ENCODE measurements at regions not wholly inside any gene's neighbourhood (a gene's known extent, or its start where the extent isn't known, plus 50 kb on each side); places are given as distances from the start of the nearest gene placed in this dataset.

- Histone ChIP-seq H3K27ac (no peak overlapping the region), H3K27me3 (ENCODE audit: low read depth) (no peaks in the 10 kb centered on the region), H3K36me3 (no peaks in the 10 kb centered on the region), H3K9me3 (no peaks in the 10 kb centered on the region), H3K4me3 (no peak overlapping the region), H3K4me1 (no peaks in the 10 kb centered on the region)
- TF ChIP-seq CTCF (IDR thresholded peaks at IDR 0.05): no peak
- DNase-seq: no peak
- intact Hi-C loops (cut with DNase I): no loop called here
- ATAC-seq: no peak
Measured at GRCh38 chr20:61178551-61179071, 73.5 kb upstream of the CDH4 start.

- H3K27ac ChIP-seq: no peak overlapping the region
- H3K36me3 ChIP-seq: no peaks in the 10 kb centered on the region
- H3K4me1 ChIP-seq: peaks cover 8% of the 10 kb centered on the region
- no peak overlapping the region for H3K4me3 ChIP-seq
- DNase-seq: no peak
- no peak for ATAC-seq
- intact Hi-C loops (cut with DNase I): no loop called here
- TF ChIP-seq CTCF (IDR thresholded peaks at IDR 0.05): no peak
- no peaks in the 10 kb centered on the region for H3K27me3 ChIP-seq (ENCODE audit: low read depth)
- no peaks in the 10 kb centered on the region for H3K9me3 ChIP-seq
Measured at GRCh38 chr20:61184194-61184593, 67.9 kb upstream of the CDH4 start.

GRCh38 chr20:61185181-61185580 is 66.9 kb upstream of the CDH4 start:
- Histone ChIP-seq H3K4me1 (peaks cover 8% of the 10 kb centered on the region), H3K27ac (no peak overlapping the region), H3K4me3 (no peak overlapping the region), H3K9me3 (no peaks in the 10 kb centered on the region), H3K36me3 (no peaks in the 10 kb centered on the region), H3K27me3 (ENCODE audit: low read depth) (no peaks in the 10 kb centered on the region)
- no peak for TF ChIP-seq CTCF (IDR thresholded peaks at IDR 0.05)
- DNase-seq (no peak), ATAC-seq (no peak)
- intact Hi-C loops (cut with DNase I): no loop called here

DNA sequence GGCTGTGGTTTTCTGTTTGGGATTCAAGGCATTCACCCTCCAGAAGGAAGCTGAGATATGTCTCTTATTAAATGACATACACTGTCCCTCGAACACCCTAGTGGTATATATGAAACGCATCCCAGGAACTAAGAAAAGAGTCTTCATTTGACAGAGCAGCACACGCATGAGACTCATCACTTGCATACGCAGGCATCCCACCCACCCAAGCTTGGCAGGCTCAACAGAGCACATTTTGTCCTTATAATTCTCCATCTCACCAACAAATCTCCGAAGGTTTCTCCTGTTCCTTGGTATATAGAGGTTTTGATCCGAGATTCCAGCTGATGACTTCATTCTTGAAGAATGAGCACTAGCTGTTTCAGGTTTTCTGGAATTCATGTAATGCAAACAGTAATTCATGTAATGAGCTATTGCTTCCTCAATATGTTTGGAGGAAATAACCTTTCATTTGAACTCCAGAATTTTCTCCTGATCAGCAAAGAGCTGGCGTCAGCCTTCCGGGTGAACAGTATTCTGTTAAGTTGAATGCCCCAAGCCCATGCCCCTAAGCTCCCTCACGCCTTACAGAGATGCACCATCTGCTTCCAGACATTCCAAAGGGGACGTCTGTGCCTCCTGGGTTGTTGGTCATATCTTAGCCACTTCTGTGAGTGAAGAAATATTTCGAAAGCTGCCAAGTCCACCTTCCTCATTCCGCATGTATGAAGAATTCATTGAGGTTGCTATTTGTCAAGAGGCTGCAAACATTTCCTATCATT is 66.0 kb upstream of the CDH4 start:
- Histone ChIP-seq H3K27ac (no peak overlapping the region), H3K27me3 (ENCODE audit: low read depth) (peaks cover 2% of the 10 kb centered on the region), H3K36me3 (no peaks in the 10 kb centered on the region), H3K4me1 (peaks cover 8% of the 10 kb centered on the region), H3K4me3 (no peak overlapping the region), H3K9me3 (no peaks in the 10 kb centered on the region)
- intact Hi-C loops (cut with DNase I): no loop called here
- ATAC-seq (peak; percentile 39 to 54), DNase-seq (no peak)
- TF ChIP-seq CTCF (IDR thresholded peaks at IDR 0.05): no peak

- Histone ChIP-seq H3K27ac (no peak overlapping the region), H3K36me3 (no peaks in the 10 kb centered on the region), H3K27me3 (ENCODE audit: low read depth) (peaks cover 4% of the 10 kb centered on the region), H3K4me1 (peaks cover 8% of the 10 kb centered on the region), H3K4me3 (no peak overlapping the region), H3K9me3 (no peaks in the 10 kb centered on the region)
- intact Hi-C loops (cut with DNase I): no loop called here
- no peak for TF ChIP-seq CTCF (IDR thresholded peaks at IDR 0.05)
- ATAC-seq (no peak), DNase-seq (no peak)
Measured at GRCh38 chr20:61186771-61187472, 65.1 kb upstream of the CDH4 start.
